ENCODE measurements at regions not wholly inside any gene's neighbourhood (a gene's known extent, or its start where the extent isn't known, plus 50 kb on each side); places are given as distances from the start of the nearest gene placed in this dataset.
"Not testable (repeated sequence)": the region's sequence is repeated elsewhere in the genome, so short reads cannot be mapped to it uniquely, and the experiment has no call there.

- DNase-seq = no peak
Observed at GRCh38 chr11:22567759-22568158, 57.9 kb downstream of the FANCF start.

DNA sequence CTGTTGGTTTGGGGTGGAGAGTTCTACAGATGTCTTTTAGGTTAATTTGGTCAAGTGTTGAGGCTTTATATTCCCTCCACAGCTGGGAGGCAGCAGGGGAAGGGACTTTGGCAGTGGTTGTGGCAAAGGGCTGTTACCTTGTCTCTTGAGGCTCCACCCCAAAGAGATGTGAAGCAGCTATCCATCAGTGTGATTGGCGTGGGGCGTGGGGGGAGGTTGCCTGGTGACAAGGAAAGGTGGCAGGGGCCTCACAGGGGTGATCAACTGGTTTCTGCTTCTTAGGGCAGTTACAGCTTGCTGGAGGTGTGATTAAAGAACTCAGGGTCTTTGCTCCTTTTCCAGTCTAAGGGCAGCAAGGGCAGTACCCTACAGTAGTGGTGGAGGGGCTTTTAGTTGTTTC is 59.3 kb downstream of the FANCF start:
- no peak for DNase-seq

- DNase-seq = no peak
Observed at GRCh38 chr11:22561283-22561682, 64.3 kb downstream of the FANCF start.

GRCh38 chr11:22559416-22559815 is 66.2 kb downstream of the FANCF start:
- no peak for DNase-seq

DNA sequence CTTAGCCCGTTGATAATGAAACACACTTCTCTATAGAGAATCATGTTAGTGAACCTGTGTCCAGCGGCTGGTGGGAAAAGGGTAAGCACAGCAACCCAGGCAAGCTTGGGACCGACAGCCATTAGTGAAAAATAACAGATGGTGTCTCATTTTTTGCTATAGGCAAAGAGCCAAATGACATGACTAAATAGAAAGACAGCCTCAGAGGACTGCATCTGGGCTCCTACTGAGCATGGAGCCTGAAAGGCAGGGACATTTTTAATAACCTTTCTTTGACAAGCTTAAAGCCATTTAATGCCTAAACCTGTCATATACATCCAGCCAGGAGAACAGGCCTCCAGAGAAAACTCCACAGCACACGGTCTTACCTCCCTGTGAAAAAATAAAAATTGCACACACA is 67.0 kb downstream of the FANCF start:
- no peak for DNase-seq

- no peak for DNase-seq
Observed at GRCh38 chr11:22556381-22556780, 69.2 kb downstream of the FANCF start.

DNA sequence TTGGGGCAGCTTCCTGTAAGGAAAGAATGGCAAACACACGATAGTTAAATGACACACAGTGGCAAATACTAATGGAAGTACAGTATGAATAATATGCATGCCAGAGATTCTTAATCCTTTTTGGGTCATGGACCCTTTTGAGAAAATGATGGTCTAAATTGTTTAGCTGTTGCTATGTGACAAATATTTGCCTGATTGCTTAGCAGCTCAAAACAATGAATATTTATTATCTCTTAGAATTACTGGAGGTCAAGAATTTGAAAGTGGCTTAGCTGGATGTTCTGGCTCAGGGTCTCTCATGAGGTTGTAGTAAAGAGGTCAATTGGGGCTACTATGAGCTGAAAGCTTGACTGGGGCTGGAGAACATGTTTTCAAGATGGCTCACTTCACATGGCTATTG is 69.7 kb downstream of the FANCF start:
- no peak for DNase-seq

- peak; percentile 24 for DNase-seq
Observed at GRCh38 chr11:22554221-22554620, 71.4 kb downstream of the FANCF start.

- no peak for DNase-seq
Observed at GRCh38 chr11:22552885-22553284, 72.7 kb downstream of the FANCF start.

DNA sequence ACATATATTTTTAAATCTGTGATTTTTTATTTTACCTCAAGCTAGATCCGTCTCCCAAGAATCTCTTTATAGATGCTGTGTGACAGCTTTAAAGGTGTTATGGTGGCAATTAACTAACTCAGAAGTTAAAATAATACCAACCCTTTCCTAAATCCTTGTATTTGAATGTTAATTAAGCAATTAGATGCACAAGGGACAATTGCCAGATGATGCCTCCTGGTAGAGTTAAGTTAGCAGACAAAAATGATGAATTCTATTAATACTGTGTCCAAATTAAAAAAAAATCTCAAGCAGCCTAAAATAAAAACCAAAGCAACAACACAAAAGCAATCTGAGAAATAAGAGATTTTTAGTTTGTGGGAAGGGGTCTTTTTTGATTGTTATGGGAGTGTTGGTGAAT is 78.9 kb downstream of the FANCF start:
- no peak for DNase-seq

DNA sequence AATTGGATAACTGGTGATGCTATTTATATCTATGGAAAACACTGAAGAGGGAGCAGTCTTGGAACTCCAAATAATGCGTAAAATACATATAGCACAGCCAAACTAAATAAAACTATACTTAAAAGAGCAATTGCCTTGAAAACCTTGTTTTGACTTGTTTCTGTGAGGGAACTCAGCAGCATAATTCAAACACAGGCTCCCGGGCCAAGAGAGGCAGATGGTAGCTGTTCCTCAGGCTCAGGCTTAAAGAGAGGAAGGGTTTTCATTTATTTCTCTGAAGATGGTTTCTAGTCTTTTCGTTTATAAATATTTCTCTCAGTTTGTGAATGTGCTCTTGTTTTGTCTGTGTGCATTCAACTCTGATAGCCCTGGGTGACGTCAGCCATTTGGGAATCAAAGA is 82.4 kb downstream of the FANCF start:
- DNase-seq = no peak

DNA sequence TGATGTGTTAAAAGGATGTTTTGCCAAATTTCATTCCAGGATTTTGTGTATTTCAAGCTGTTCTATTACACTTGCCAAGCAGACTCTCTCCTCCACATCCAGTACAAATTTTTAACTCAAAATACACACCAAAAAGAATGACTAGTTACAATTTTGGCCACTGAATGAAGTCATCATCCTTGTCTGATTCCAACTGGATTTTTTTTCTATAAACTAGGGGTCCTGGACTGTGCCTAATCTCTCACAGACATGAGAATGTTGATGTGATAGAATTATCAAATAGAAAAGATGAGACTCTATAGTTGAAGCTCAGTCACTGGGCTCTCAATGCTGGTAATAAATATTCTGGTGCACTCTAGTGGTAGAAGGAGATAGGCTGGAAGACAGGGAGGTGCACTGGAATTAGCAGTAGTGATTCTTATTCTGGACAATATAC is 85.8 kb downstream of the FANCF start:
- DNase-seq = no peak

DNA sequence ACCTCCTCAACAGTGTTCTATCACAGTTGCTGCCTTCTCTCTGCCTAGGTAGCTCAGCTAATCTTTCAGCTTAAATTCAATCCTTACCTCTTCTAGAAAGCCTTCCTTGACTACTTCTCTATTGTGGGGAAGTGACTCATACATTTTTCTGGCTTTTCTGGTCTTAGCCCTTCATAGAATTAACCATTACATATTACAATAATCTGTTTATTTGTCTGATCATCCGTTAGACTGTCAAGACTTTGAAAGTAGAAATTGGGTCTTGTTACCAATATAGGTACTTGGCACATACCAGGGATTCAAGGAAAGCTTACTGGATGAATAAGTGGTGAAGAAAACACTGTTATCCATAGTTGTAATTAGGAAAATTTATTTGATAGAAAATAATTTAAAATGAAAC is 89.6 kb downstream of the FANCF start:
- DNase-seq = no peak

GRCh38 chr11:22528612-22529429 is 96.8 kb downstream of the FANCF start:
- not testable (repeated sequence) for DNase-seq

GRCh38 chr11:22522225-22522624 is 103.4 kb downstream of the FANCF start:
- DNase-seq = no peak

DNA sequence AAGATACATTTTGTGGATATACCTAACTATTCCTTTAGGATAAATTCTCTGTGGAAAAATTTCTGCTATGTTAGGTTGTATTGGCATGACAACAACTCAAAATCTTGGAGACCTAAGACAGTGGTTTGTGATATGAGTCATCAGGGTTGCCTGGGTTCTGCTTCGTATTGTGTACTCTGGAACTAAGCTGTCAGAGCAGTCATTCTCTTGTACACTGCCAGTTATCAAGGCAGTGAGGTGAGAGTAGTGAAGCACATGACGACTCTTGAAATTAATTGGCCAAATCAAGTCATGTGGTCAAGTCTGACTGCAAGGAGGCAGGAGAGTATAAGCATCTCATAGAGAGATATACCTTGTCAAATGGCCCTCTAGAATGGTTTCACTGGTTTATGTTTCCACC is 104.4 kb downstream of the FANCF start:
- no peak for DNase-seq

DNA sequence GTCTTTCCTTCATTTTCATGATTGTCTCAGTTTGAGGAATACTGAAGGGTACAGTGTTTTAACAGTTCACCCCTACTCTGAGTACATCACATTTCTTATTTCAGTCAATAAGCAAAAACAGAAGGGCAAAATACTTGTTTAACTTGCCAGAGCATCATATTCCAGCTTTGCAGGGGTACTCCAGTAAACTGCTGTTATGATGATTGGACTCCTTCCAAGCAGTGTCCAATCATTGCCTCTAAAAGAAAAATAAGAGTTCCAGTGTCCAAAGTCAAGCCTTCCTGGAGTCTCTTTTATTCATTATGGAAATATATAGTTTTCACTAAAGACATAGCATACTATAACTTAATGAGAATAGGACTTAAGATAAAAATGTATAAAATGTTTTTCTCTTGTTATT is 105.1 kb downstream of the FANCF start:
- DNase-seq = no peak

- DNase-seq = not testable (repeated sequence)
Observed at GRCh38 chr11:22518344-22518743, 107.3 kb downstream of the FANCF start.

DNA sequence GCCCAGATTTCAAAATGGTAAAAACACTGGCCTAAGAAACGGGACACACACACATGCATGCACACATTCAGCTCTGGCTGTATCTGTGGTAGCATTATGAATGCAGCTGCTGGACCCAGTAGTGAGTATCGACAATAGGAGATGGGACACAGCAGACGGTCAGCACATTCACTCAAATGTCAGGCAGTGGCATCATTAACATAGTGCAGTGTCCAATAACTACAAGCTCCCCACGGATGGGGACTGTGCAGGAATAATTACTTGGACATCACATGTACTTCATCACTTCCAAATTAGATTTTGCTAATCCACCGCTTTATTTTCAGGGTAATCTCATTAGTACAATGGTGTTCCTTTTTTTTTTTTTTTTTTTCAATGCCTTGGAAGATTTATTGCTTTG is 109.5 kb downstream of the FANCF start:
- no peak for DNase-seq

- no peak for DNase-seq
Observed at GRCh38 chr11:22512457-22512856, 113.2 kb downstream of the FANCF start.

GRCh38 chr11:22510741-22511140 is 114.9 kb downstream of the FANCF start:
- no peak for DNase-seq

- no peak for DNase-seq
Observed at GRCh38 chr11:22510010-22510409, 115.6 kb downstream of the FANCF start.

GRCh38 chr11:22508665-22509064 is 117.0 kb downstream of the FANCF start:
- DNase-seq = no peak

DNA sequence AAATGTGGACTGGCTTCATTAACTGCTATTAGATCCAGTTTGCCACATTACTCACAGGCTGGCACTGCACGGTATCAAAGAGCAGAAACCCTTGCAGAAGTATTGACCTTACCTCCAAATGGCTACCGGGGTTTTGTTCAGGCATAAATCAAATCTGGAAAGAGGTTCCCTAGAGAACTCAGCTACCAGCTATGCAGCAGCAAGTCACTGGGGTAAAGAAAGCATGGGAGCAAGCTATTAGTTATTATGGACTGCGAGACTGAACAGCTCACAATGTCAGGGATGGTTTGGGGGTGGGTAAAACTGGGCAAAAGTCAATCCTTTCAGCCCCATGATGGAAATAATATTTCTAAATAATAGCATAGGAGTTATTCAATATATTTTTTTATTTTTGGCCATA is 128.1 kb downstream of the FANCF start:
- DNase-seq = no peak

DNA sequence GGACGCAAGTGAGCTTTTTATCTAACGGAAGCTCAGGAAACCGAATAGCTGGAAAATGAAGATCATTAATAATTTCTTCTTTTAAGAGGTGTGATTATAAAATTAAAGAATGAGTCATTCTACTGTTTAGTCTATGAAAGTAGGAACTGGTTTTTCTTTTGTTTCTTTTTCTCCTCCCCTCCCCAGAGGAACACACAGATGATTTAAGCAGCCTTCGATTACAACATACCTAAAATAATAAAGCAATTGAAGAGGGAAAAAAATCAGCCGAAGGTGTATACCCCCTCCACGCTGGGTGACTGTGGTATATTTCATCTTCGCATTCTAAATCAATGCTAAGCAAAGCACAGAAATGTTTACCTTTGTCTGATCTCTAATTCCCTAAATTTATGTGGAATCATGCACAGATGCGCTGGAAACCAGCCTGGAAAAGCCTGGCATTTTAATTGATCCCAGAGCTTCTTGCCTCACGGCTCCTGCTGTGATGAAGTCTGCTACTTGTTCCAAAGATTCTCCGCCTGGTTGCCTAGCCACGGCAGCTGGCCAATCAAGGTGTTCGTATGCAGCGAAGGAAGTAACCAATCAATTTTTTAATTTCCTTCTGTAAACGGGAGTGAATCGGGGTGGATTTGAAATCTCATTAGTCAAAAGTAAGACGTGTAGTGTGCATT is 133.9 kb downstream of the FANCF start:
- DNase-seq = no peak
